ENCODE measurements at regions not wholly inside any gene's neighbourhood (a gene's known extent, or its start where the extent isn't known, plus 50 kb on each side); places are given as distances from the start of the nearest gene placed in this dataset.

DNA sequence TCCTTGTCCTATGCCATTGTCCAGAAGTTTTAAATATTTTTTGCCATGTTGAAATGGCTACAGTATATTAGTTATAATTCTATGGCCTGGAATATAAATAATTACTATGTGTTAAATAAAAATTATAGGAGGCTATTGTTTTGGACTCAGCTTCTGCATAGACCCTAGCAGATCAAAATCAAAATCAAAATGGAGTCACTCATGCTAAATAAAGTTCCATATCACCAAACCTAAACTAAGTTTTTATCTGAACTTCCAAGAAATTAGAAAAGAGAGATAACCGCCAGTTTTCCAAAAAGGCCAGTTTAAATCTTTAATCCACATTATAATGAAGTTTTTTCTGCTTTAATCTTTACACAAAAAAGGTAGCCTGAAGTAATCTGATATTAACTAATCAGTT is 227.8 kb upstream of the P2RY1 start:
- H2BK15ac ChIP-seq (ENCODE audit: low read depth, poor library complexity, severe bottlenecking), result no peak overlapping the region
- no peak overlapping the region for H3K9ac ChIP-seq (ENCODE audit: low read length)
- H3K79me1 ChIP-seq (replicated peaks; ENCODE audit: low read length, poor library complexity, severe bottlenecking), result no peaks in the 10 kb centered on the region
- no peak overlapping the region for H2BK12ac ChIP-seq (ENCODE audit: low read length in 2 of 2)
- H2AK5ac ChIP-seq (ENCODE audit: low read length, severe bottlenecking), result no peak overlapping the region
- H3K14ac ChIP-seq (ENCODE audit: low read length in 2 of 2), result no peak overlapping the region
- no peak overlapping the region for H3K18ac ChIP-seq (ENCODE audit: low read depth in 1 of 2, low read length in 2 of 2)
- no peak overlapping the region for H3K23ac ChIP-seq (ENCODE audit: low read length in 2 of 2)
- H3K9me3 ChIP-seq (ENCODE audit: control insufficient read depth, low read length), result no peaks in the 10 kb centered on the region
- no peak overlapping the region for H2BK120ac ChIP-seq (ENCODE audit: low read depth, low read length)
- no peaks in the 10 kb centered on the region for H3K4me1 ChIP-seq (ENCODE audit: control insufficient read depth, insufficient read depth, low read depth, low read length)
- no peak overlapping the region for H4K91ac ChIP-seq (ENCODE audit: low read length)
- H4K8ac ChIP-seq (ENCODE audit: low read length), result no peak overlapping the region
- H3K4me3 ChIP-seq (ENCODE audit: insufficient read depth in 1 of 2, low read depth in 1 of 2, low read length in 2 of 2), result no peak overlapping the region
- H3K36me3 ChIP-seq (ENCODE audit: control insufficient read depth in 1 of 2, insufficient read depth in 2 of 2, low read depth in 1 of 2, low read length in 2 of 2), result no peaks in the 10 kb centered on the region
- no peak overlapping the region for H3K4me2 ChIP-seq (ENCODE audit: low read length, poor library complexity, severe bottlenecking)
- DNase-seq, result no peak
- H2AFZ ChIP-seq (ENCODE audit: low read depth, low read length), result no peak overlapping the region
- no peak overlapping the region for H3K4ac ChIP-seq (ENCODE audit: low read depth in 1 of 2, low read length in 2 of 2)
- no peak overlapping the region for H3K27ac ChIP-seq (ENCODE audit: low read length, poor library complexity, severe bottlenecking)
- H3K27me3 ChIP-seq (ENCODE audit: control insufficient read depth in 1 of 2, insufficient read depth in 1 of 2, low read length in 2 of 2), result no peaks in the 10 kb centered on the region
- no CpG with 5 or more reads among the region's 1 CpG for WGBS
- H2BK5ac ChIP-seq (ENCODE audit: low read depth, low read length, poor library complexity, severe bottlenecking), result no peak overlapping the region

- Histone ChIP-seq H3K4ac (ENCODE audit: low read depth in 1 of 2, low read length in 2 of 2) (no peak overlapping the region), H3K79me1 (replicated peaks; ENCODE audit: low read length, poor library complexity, severe bottlenecking) (no peaks in the 10 kb centered on the region), H3K27ac (ENCODE audit: low read length, poor library complexity, severe bottlenecking) (no peak overlapping the region), H2AFZ (ENCODE audit: low read depth, low read length) (no peak overlapping the region), H3K18ac (ENCODE audit: low read depth in 1 of 2, low read length in 2 of 2) (no peak overlapping the region), H3K23ac (ENCODE audit: low read length in 2 of 2) (no peak overlapping the region), H2AK5ac (ENCODE audit: low read length, severe bottlenecking) (no peak overlapping the region), H3K36me3 (ENCODE audit: control insufficient read depth in 1 of 2, insufficient read depth in 2 of 2, low read depth in 1 of 2, low read length in 2 of 2) (no peaks in the 10 kb centered on the region), H3K4me1 (ENCODE audit: control insufficient read depth, insufficient read depth, low read depth, low read length) (no peaks in the 10 kb centered on the region), H3K4me3 (ENCODE audit: insufficient read depth in 1 of 2, low read depth in 1 of 2, low read length in 2 of 2) (no peak overlapping the region), H3K27me3 (ENCODE audit: control insufficient read depth in 1 of 2, insufficient read depth in 1 of 2, low read length in 2 of 2) (no peaks in the 10 kb centered on the region), H3K4me2 (ENCODE audit: low read length, poor library complexity, severe bottlenecking) (no peak overlapping the region), H3K14ac (ENCODE audit: low read length in 2 of 2) (no peak overlapping the region), H2BK5ac (ENCODE audit: low read depth, low read length, poor library complexity, severe bottlenecking) (no peak overlapping the region), H2BK120ac (ENCODE audit: low read depth, low read length) (no peak overlapping the region), H3K9me3 (ENCODE audit: control insufficient read depth, low read length) (no peaks in the 10 kb centered on the region), H2BK12ac (ENCODE audit: low read length in 2 of 2) (no peak overlapping the region), H3K9ac (ENCODE audit: low read length) (no peak overlapping the region), H4K8ac (ENCODE audit: low read length) (peak overlapping the region; percentile 22), H2BK15ac (ENCODE audit: low read depth, poor library complexity, severe bottlenecking) (no peak overlapping the region), H4K91ac (ENCODE audit: low read length) (peak overlapping the region; percentile 32)
- DNase-seq, result no peak
- 91% methylated on average over 7 of the region's 8 CpGs for WGBS
These were observed 226.0 kb upstream of the P2RY1 start for GRCh38 chr3:152608696-152609594.

GRCh38 chr3:152609891-152610290 is 225.0 kb upstream of the P2RY1 start:
- Histone ChIP-seq H2AK5ac (ENCODE audit: low read length, severe bottlenecking) (no peak overlapping the region), H3K9me3 (ENCODE audit: control insufficient read depth, low read length) (no peaks in the 10 kb centered on the region), H3K4ac (ENCODE audit: low read depth in 1 of 2, low read length in 2 of 2) (no peak overlapping the region), H2BK120ac (ENCODE audit: low read depth, low read length) (no peak overlapping the region), H4K91ac (ENCODE audit: low read length) (no peak overlapping the region), H3K27me3 (ENCODE audit: control insufficient read depth in 1 of 2, insufficient read depth in 1 of 2, low read length in 2 of 2) (no peaks in the 10 kb centered on the region), H4K8ac (ENCODE audit: low read length) (no peak overlapping the region), H3K36me3 (ENCODE audit: control insufficient read depth in 1 of 2, insufficient read depth in 2 of 2, low read depth in 1 of 2, low read length in 2 of 2) (no peaks in the 10 kb centered on the region), H3K18ac (ENCODE audit: low read depth in 1 of 2, low read length in 2 of 2) (no peak overlapping the region), H2BK5ac (ENCODE audit: low read depth, low read length, poor library complexity, severe bottlenecking) (no peak overlapping the region), H2BK15ac (ENCODE audit: low read depth, poor library complexity, severe bottlenecking) (no peak overlapping the region), H3K4me3 (ENCODE audit: insufficient read depth in 1 of 2, low read depth in 1 of 2, low read length in 2 of 2) (no peak overlapping the region), H3K14ac (ENCODE audit: low read length in 2 of 2) (no peak overlapping the region), H3K79me1 (replicated peaks; ENCODE audit: low read length, poor library complexity, severe bottlenecking) (no peaks in the 10 kb centered on the region), H3K9ac (ENCODE audit: low read length) (no peak overlapping the region), H3K23ac (ENCODE audit: low read length in 2 of 2) (no peak overlapping the region), H3K27ac (ENCODE audit: low read length, poor library complexity, severe bottlenecking) (no peak overlapping the region), H2AFZ (ENCODE audit: low read depth, low read length) (no peak overlapping the region), H2BK12ac (ENCODE audit: low read length in 2 of 2) (no peak overlapping the region), H3K4me2 (ENCODE audit: low read length, poor library complexity, severe bottlenecking) (no peak overlapping the region), H3K4me1 (ENCODE audit: control insufficient read depth, insufficient read depth, low read depth, low read length) (no peaks in the 10 kb centered on the region)
- no peak for DNase-seq

- H3K36me3 ChIP-seq (ENCODE audit: control insufficient read depth in 1 of 2, insufficient read depth in 2 of 2, low read depth in 1 of 2, low read length in 2 of 2), result no peaks in the 10 kb centered on the region
- H3K27me3 ChIP-seq (ENCODE audit: control insufficient read depth in 1 of 2, insufficient read depth in 1 of 2, low read length in 2 of 2), result no peaks in the 10 kb centered on the region
- no peak for DNase-seq
- no peak overlapping the region for H2BK120ac ChIP-seq (ENCODE audit: low read depth, low read length)
- no peak overlapping the region for H2BK15ac ChIP-seq (ENCODE audit: low read depth, poor library complexity, severe bottlenecking)
- 83% methylated on average over 6 of the region's 6 CpGs for WGBS
- H3K4me1 ChIP-seq (ENCODE audit: control insufficient read depth, insufficient read depth, low read depth, low read length), result no peaks in the 10 kb centered on the region
- H2AK5ac ChIP-seq (ENCODE audit: low read length, severe bottlenecking), result no peak overlapping the region
- H4K8ac ChIP-seq (ENCODE audit: low read length), result no peak overlapping the region
- H3K27ac ChIP-seq (ENCODE audit: low read length, poor library complexity, severe bottlenecking), result no peak overlapping the region
- H3K23ac ChIP-seq (ENCODE audit: low read length in 2 of 2), result no peak overlapping the region
- H3K14ac ChIP-seq (ENCODE audit: low read length in 2 of 2), result no peak overlapping the region
- H3K79me1 ChIP-seq (replicated peaks; ENCODE audit: low read length, poor library complexity, severe bottlenecking), result no peaks in the 10 kb centered on the region
- no peak overlapping the region for H2AFZ ChIP-seq (ENCODE audit: low read depth, low read length)
- no peak overlapping the region for H4K91ac ChIP-seq (ENCODE audit: low read length)
- H2BK12ac ChIP-seq (ENCODE audit: low read length in 2 of 2), result no peak overlapping the region
- H3K4ac ChIP-seq (ENCODE audit: low read depth in 1 of 2, low read length in 2 of 2), result no peak overlapping the region
- no peaks in the 10 kb centered on the region for H3K9me3 ChIP-seq (ENCODE audit: control insufficient read depth, low read length)
- no peak overlapping the region for H2BK5ac ChIP-seq (ENCODE audit: low read depth, low read length, poor library complexity, severe bottlenecking)
- H3K4me2 ChIP-seq (ENCODE audit: low read length, poor library complexity, severe bottlenecking), result no peak overlapping the region
- no peak overlapping the region for H3K18ac ChIP-seq (ENCODE audit: low read depth in 1 of 2, low read length in 2 of 2)
- no peak overlapping the region for H3K9ac ChIP-seq (ENCODE audit: low read length)
- no peak overlapping the region for H3K4me3 ChIP-seq (ENCODE audit: insufficient read depth in 1 of 2, low read depth in 1 of 2, low read length in 2 of 2)
These were observed 224.3 kb upstream of the P2RY1 start for GRCh38 chr3:152610622-152611021.
